ENCODE measurements at regions not wholly inside any gene's neighbourhood (a gene's known extent, or its start where the extent isn't known, plus 50 kb on each side); places are given as distances from the start of the nearest gene placed in this dataset.

- H3K36me3 ChIP-seq, result no peaks in the 10 kb centered on the region
- H3K9me3 ChIP-seq, result no peaks in the 10 kb centered on the region
- TF ChIP-seq CTCF (IDR thresholded peaks at IDR 0.05), result no peak
- TF ChIP-seq POLR2A (IDR thresholded peaks at IDR 0.05), result no peak
- WGBS, 2 donors, result 51 to 70% methylated on average over 10 of the region's 10 CpGs
- H3K4me1 ChIP-seq, result peaks cover 5 to 18% of the 10 kb centered on the region in 2 donors
- H3K27me3 ChIP-seq, result no peaks in the 10 kb centered on the region
- no peak overlapping the region for H3K4me3 ChIP-seq (replicated peaks in 1 of 3)
- peak; percentile 31 to 46 for DNase-seq
- no peak overlapping the region for H3K27ac ChIP-seq
- intact Hi-C loops (cut with DNase I), result no loop called here
Measured at GRCh38 chr7:51973071-51973470, 656.5 kb upstream of the COBL start.

GRCh38 chr7:51970961-51971665, 654.5 kb upstream of the COBL start:
- TF ChIP-seq POLR2A (IDR thresholded peaks at IDR 0.05), result no peak
- no peak for TF ChIP-seq CTCF (IDR thresholded peaks at IDR 0.05)
- peaks cover 5 to 18% of the 10 kb centered on the region in 2 donors for H3K4me1 ChIP-seq
- intact Hi-C loops (cut with DNase I), result no loop called here
- peak overlapping the region in 2 of 3 donors; percentile 45 to 56 for H3K27ac ChIP-seq
- no peaks in the 10 kb centered on the region for H3K36me3 ChIP-seq
- no peak overlapping the region for H3K4me3 ChIP-seq (replicated peaks in 1 of 3)
- peak; percentile 58 to 69 for DNase-seq
- 31 to 47% methylated on average over 4 of the region's 4 CpGs for WGBS, 2 donors
- no peaks in the 10 kb centered on the region for H3K27me3 ChIP-seq
- no peaks in the 10 kb centered on the region for H3K9me3 ChIP-seq

- no peaks in the 10 kb centered on the region for H3K36me3 ChIP-seq
- TF ChIP-seq CTCF (IDR thresholded peaks at IDR 0.05) (no peak), POLR2A (IDR thresholded peaks at IDR 0.05) (no peak)
Measured at GRCh38 chr7:51968461-51968860, 651.9 kb upstream of the COBL start.

GRCh38 chr7:51965454-51965853, 648.8 kb upstream of the COBL start:
- DNase-seq, result no peak
- Histone ChIP-seq H3K36me3 (no peaks in the 10 kb centered on the region), H3K27ac (no peak overlapping the region), H3K4me3 (replicated peaks in 1 of 3) (no peak overlapping the region), H3K4me1 (no peaks in the 10 kb centered on the region), H3K27me3 (no peaks in the 10 kb centered on the region), H3K9me3 (no peaks in the 10 kb centered on the region)
- 52 to 57% methylated on average over 5 of the region's 5 CpGs for WGBS, 2 donors
- TF ChIP-seq POLR2A (IDR thresholded peaks at IDR 0.05), result no peak
- no peak for TF ChIP-seq CTCF (IDR thresholded peaks at IDR 0.05)
- intact Hi-C loops (cut with DNase I), result no loop called here

More at GRCh38 chr7:51968461-51968860, 651.9 kb upstream of the COBL start:
- H3K4me1 ChIP-seq, result peaks cover 5 to 18% of the 10 kb centered on the region in 2 donors
- no peak for DNase-seq
- no peak overlapping the region for H3K27ac ChIP-seq
- no peaks in the 10 kb centered on the region for H3K27me3 ChIP-seq
- no peak overlapping the region for H3K4me3 ChIP-seq (replicated peaks in 1 of 3)
- intact Hi-C loops (cut with DNase I), result no loop called here
- 67 to 77% methylated on average over 2 of the region's 2 CpGs for WGBS, 2 donors
- H3K9me3 ChIP-seq, result no peaks in the 10 kb centered on the region

- no peaks in the 10 kb centered on the region for H3K9me3 ChIP-seq
- no peak for DNase-seq
- intact Hi-C loops (cut with DNase I), result no loop called here
- no peak overlapping the region for H3K27ac ChIP-seq
- WGBS, 2 donors, result 93 to 94% methylated on average over 2 of the region's 2 CpGs
- TF ChIP-seq CTCF (IDR thresholded peaks at IDR 0.05), result no peak
- TF ChIP-seq POLR2A (IDR thresholded peaks at IDR 0.05), result no peak
- H3K36me3 ChIP-seq, result no peaks in the 10 kb centered on the region
- no peaks in the 10 kb centered on the region for H3K27me3 ChIP-seq
- no peaks in the 10 kb centered on the region for H3K4me1 ChIP-seq
- H3K4me3 ChIP-seq (replicated peaks in 1 of 3), result no peak overlapping the region
Measured at GRCh38 chr7:51961804-51962203, 645.2 kb upstream of the COBL start.

Data from thyroid gland (tissue), 4 donors.